HCT116 (cell line): ENCODE measurements at regions not wholly inside any gene's neighbourhood (a gene's known extent, or its start where the extent isn't known, plus 50 kb on each side); places are given as distances from the start of the nearest gene placed in this dataset.

Experiments
- ATAC-seq: fragments of 200-7000 bp; cut with Tn5 transposase; 2 replicates; pipeline ENCODE4 v1.9.1; 2020; ENCODE audit warnings: mild to moderate bottlenecking, moderate library complexity
- BruUV-seq: library from RNA; stranded (reverse); fragments of 400-500 nt; replicated peaks from 2 replicates; lab custom pipeline; 2021; lab: Mats Ljungman, UMichigan
- CTCF ChIA-PET: fragments of 300-600 bp; sonication (Branson Sonifier 250); formaldehyde crosslinking; loops from one replicate; lab custom pipeline; 2021; ENCODE audit warnings: antibody characterized with exemption; lab: Charles Lee
- POLR2A ChIA-PET: fragments of 300-600, 350-600 bp; sonication (Branson Sonifier 250); formaldehyde crosslinking; loops from one replicate; lab custom pipeline; 2021; ENCODE audit warnings: antibody characterized with exemption; lab: Charles Lee
- RAD21 ChIA-PET, 2 experiments: fragments of 300-600 bp; sonication (Branson Sonifier 250); formaldehyde crosslinking; loops; one replicate each; lab custom pipeline; 2023; ENCODE audit warnings: low total read pairs in 2 of 2; ENCODE audit not compliant: uncharacterized antibody in 2 of 2, unreplicated experiment in 2 of 2, low non-redundant PET in 1 of 2; lab: Charles Lee
- DNase-seq: peaks from one replicate; pipeline ENCODE4 v3.0.0-alpha.2; 2010; ENCODE audit warnings: low read depth, low spot score
- H2AFZ ChIP-seq: fragments of 200-600 bp; shearing (Covaris generic), sonication (generic); 2 replicates; pipeline ENCODE4 v1.6.1; 2017; ENCODE audit warnings: low read depth, mixed run types, mixed read lengths, antibody characterized with exemption, low read length; ENCODE audit not compliant: poor library complexity, severe bottlenecking
- H3K27ac ChIP-seq: 2 replicates; pipeline ENCODE4 v1.5.1; 2012; ENCODE audit warnings: low read depth, low read length
- H3K27me3 ChIP-seq: fragments of 200-600 bp; sonication (generic); 2 replicates; pipeline ENCODE4 v1.6.1; 2016; ENCODE audit warnings: mixed run types, low read length, mixed read lengths; ENCODE audit not compliant: insufficient read depth
- H3K36me3 ChIP-seq, 2 experiments: fragments of 200-500 bp in 1 of 2; fragments of 200-600 bp in 1 of 2; sonication (Bioruptor generic) in 1 of 2; sonication (generic) in 1 of 2; 2 replicates each; pipeline versions ENCODE4 v1.5.1 to v1.6.1; 2014 to 2016; ENCODE audit warnings: low read length in 2 of 2, inconsistent platforms in 1 of 2, mixed read lengths in 1 of 2, mixed run types in 1 of 2; ENCODE audit not compliant: insufficient read depth in 2 of 2, control insufficient read depth in 1 of 2
- H3K4me1 ChIP-seq, 2 experiments: fragments of 200-600 bp in 1 of 2; sonication (generic) in 1 of 2; 2 replicates each; pipeline versions ENCODE4 v1.5.1 to v1.6.1; 2012 to 2017; ENCODE audit warnings: low read length in 2 of 2, inconsistent platforms in 1 of 2, mild to moderate bottlenecking in 1 of 2, mixed read lengths in 1 of 2, mixed run types in 1 of 2, moderate library complexity in 1 of 2; ENCODE audit not compliant: insufficient read depth in 2 of 2, control insufficient read depth in 1 of 2
- H3K4me2 ChIP-seq: fragments of 200-600 bp; sonication (generic); 2 replicates; pipeline ENCODE4 v1.6.1; 2017; ENCODE audit warnings: mixed run types, low read length, mixed read lengths
- H3K4me3 ChIP-seq, 2 experiments: fragments of 200-600 bp in 1 of 2; sonication (generic) in 1 of 2; replicated peaks in 1 of 2; 2 replicates each; pipeline ENCODE4 v1.5.1; 2011 to 2016; ENCODE audit warnings: low read length in 2 of 2, control low read depth in 1 of 2, low read depth in 1 of 2, mild to moderate bottlenecking in 1 of 2, mixed read lengths in 1 of 2, mixed run types in 1 of 2
- H3K79me2 ChIP-seq: fragments of 200-600 bp; sonication (generic); 2 replicates; pipeline ENCODE4 v1.6.1; 2017; ENCODE audit warnings: mild to moderate bottlenecking, mixed run types, low read length, moderate library complexity, mixed read lengths; ENCODE audit not compliant: insufficient read depth
- H3K9ac ChIP-seq: fragments of 200-600 bp; sonication (generic); 2 replicates; pipeline ENCODE4 v1.6.1; 2016; ENCODE audit warnings: low read length, mixed read lengths
- H3K9me2 ChIP-seq: fragments of 200-600 bp; sonication (generic), shearing (Covaris generic); 2 replicates; pipeline ENCODE4 v1.6.1; 2017; ENCODE audit warnings: mixed run types, mild to moderate bottlenecking, moderate library complexity; ENCODE audit not compliant: insufficient read depth
- H3K9me3 ChIP-seq, 2 experiments: fragments of 200-500 bp in 1 of 2; fragments of 200-600 bp in 1 of 2; sonication (Bioruptor generic) in 1 of 2; sonication (generic) in 1 of 2; 2 replicates each; pipeline ENCODE4 v1.6.1; 2014 to 2017; ENCODE audit warnings: low read length in 2 of 2, mixed read lengths in 2 of 2, inconsistent platforms in 1 of 2, low read depth in 1 of 2, mild to moderate bottlenecking in 1 of 2, mixed run types in 1 of 2, moderate library complexity in 1 of 2; ENCODE audit not compliant: control insufficient read depth in 1 of 2, insufficient read depth in 1 of 2
- H4K20me1 ChIP-seq: fragments of 200-600 bp; sonication (generic), shearing (Covaris generic); 2 replicates; pipeline ENCODE4 v1.6.1; 2017; ENCODE audit warnings: mixed run types, mild to moderate bottlenecking, moderate library complexity; ENCODE audit not compliant: insufficient read depth
- ATF3 ChIP-seq: IDR thresholded peaks from 2 replicates; pipeline ENCODE4 v1.6.1; 2012
- CBX3 ChIP-seq: IDR thresholded peaks from 2 replicates; pipeline ENCODE4 v1.6.1; 2012; ENCODE audit warnings: low read depth
- CEBPB ChIP-seq: IDR thresholded peaks from 2 replicates; pipeline ENCODE4 v1.6.1; 2012; ENCODE audit warnings: low read depth
- CTCF ChIP-seq, 3 experiments: fragments of 200-600 bp in 1 of 3; sonication (generic) in 1 of 3; IDR thresholded peaks in 2 of 3; conservative IDR thresholded peaks in 1 of 3; 2 replicates each; pipeline ENCODE4 v1.5.1; 2012 to 2017; ENCODE audit warnings: low read depth in 2 of 3, low read length in 2 of 3, antibody characterized with exemption in 1 of 3, borderline replicate concordance in 1 of 3, control low read depth in 1 of 3, mild to moderate bottlenecking in 1 of 3, mixed read lengths in 1 of 3, mixed run types in 1 of 3, moderate library complexity in 1 of 3; ENCODE audit not compliant: insufficient read depth in 1 of 3
- EGR1 ChIP-seq: IDR thresholded peaks from 2 replicates; pipeline ENCODE4 v1.6.1; 2012; ENCODE audit warnings: low read depth
- ELF1 ChIP-seq: IDR thresholded peaks from 2 replicates; pipeline ENCODE4 v1.6.1; 2012; ENCODE audit warnings: low read depth, borderline replicate concordance
- EZH2 ChIP-seq: fragments of 200-600 bp; sonication (generic); IDR thresholded peaks from 2 replicates; pipeline ENCODE4 v1.6.1; 2017; ENCODE audit warnings: antibody characterized with exemption, mixed run types
- EZH2phosphoT487 ChIP-seq: fragments of 200-600 bp; IDR thresholded peaks from 2 replicates; pipeline ENCODE4 v1.6.1; 2018; ENCODE audit warnings: antibody characterized with exemption, borderline replicate concordance
- FOSL1 ChIP-seq: IDR thresholded peaks from 2 replicates; pipeline ENCODE4 v1.6.1; 2012; ENCODE audit warnings: low read depth
- JUND ChIP-seq: IDR thresholded peaks from 2 replicates; pipeline ENCODE4 v1.6.1; 2012
- POLR2A ChIP-seq: IDR thresholded peaks from 2 replicates; pipeline ENCODE4 v1.7.0; 2011; ENCODE audit warnings: borderline replicate concordance; ENCODE audit not compliant: insufficient read depth, insufficient read length; ENCODE audit errors: extremely low read depth
- POLR2AphosphoS5 ChIP-seq: IDR thresholded peaks from 2 replicates; pipeline ENCODE4 v1.6.1; 2011; ENCODE audit warnings: mild to moderate bottlenecking, low read depth, low read length, moderate library complexity
- REST ChIP-seq: IDR thresholded peaks from 2 replicates; pipeline ENCODE4 v1.6.1; 2012; ENCODE audit warnings: low read depth
- SIN3A ChIP-seq: IDR thresholded peaks from 2 replicates; pipeline ENCODE4 v1.6.1; 2012; ENCODE audit warnings: low read depth
- SP1 ChIP-seq: IDR thresholded peaks from 2 replicates; pipeline ENCODE4 v1.6.1; 2012; ENCODE audit warnings: low read depth
- TCF7L2 ChIP-seq: IDR thresholded peaks from 2 replicates; pipeline ENCODE4 v1.7.0; 2011; ENCODE audit warnings: borderline replicate concordance, inconsistent platforms; ENCODE audit not compliant: insufficient read depth, insufficient read length; ENCODE audit errors: extremely low read depth
- ZBTB33 ChIP-seq: IDR thresholded peaks from 2 replicates; pipeline ENCODE4 v1.6.1; 2011; ENCODE audit warnings: mild to moderate bottlenecking, low read length, moderate library complexity; ENCODE audit not compliant: insufficient replicate concordance; ENCODE audit errors: extremely low read depth
- ZFX ChIP-seq: fragments of 450-650 bp; IDR thresholded peaks from 2 replicates; pipeline ENCODE4 v1.6.1; 2017
- ZNF274 ChIP-seq: fragments of 200-500 bp; sonication (Bioruptor generic); IDR thresholded peaks from 2 replicates; pipeline ENCODE4 v1.6.1; 2014; ENCODE audit warnings: mild to moderate bottlenecking, low read depth, low read length, inconsistent platforms
- intact Hi-C: fragments of 100-400 bp; cut with micrococcal nuclease; formaldehyde crosslinking; loops from 2 replicates; pipeline ENCODE4 v1.10.0; 2022

GRCh38 chr7:66453340-66453739 is 175.3 kb upstream of the KCTD7 start:
- DNase-seq (no peak), ATAC-seq (no peak)
- TF ChIP-seq POLR2AphosphoS5 (no peak), EZH2 (no peak), TCF7L2 (no peak), EGR1 (no peak), POLR2A (no peak), FOSL1 (no peak), ELF1 (no peak), REST (no peak), ZBTB33 (no peak), ZFX (no peak), SP1 (no peak), SIN3A (no peak), CTCF (IDR thresholded peaks at IDR 0.05 in 2 of 3, conservative IDR thresholded peaks at IDR 0.05 in 1 of 3; ENCODE audit: borderline replicate concordance in 1 of 3, insufficient read depth in 1 of 3, low read depth in 2 of 3, low read length in 2 of 3) (no peak), EZH2phosphoT487 (no peak), ATF3 (no peak), CBX3 (no peak), JUND (no peak), CEBPB (no peak), ZNF274 (no peak)
- no peaks in the 10 kb centered on the region for H4K20me1 ChIP-seq
- POLR2A ChIA-PET, result no interaction called here
- no peaks in the 10 kb centered on the region for H3K36me3 ChIP-seq
- no peak overlapping the region for H2AFZ ChIP-seq
- intact Hi-C loops, result no loop called here
- no TSS peak for BruUV-seq
- H3K4me1 ChIP-seq, result no peaks in the 10 kb centered on the region
- H3K9ac ChIP-seq, result no peak overlapping the region
- H3K4me2 ChIP-seq, result no peak overlapping the region
- H3K79me2 ChIP-seq, result no peaks in the 10 kb centered on the region
- no peak overlapping the region for H3K27ac ChIP-seq
- CTCF ChIA-PET, result no interaction called here
- H3K27me3 ChIP-seq, result no peaks in the 10 kb centered on the region
- no peak overlapping the region for H3K4me3 ChIP-seq
- H3K9me3 ChIP-seq, result no peaks in the 10 kb centered on the region
- RAD21 ChIA-PET, result no interaction called here
- no peaks in the 10 kb centered on the region for H3K9me2 ChIP-seq
